Prostate gland (tissue), 2 donors: ENCODE measurements at regions not wholly inside any gene's neighbourhood (a gene's known extent, or its start where the extent isn't known, plus 50 kb on each side); places are given as distances from the start of the nearest gene placed in this dataset.

Source experiments
- DNase-seq: peaks from one replicate; pipeline ENCODE4 v3.0.0-alpha.2; 2019; ENCODE audit warnings: low spot score
- H3K27ac ChIP-seq, 2 donors: fragments of 200-600 bp; sonication (generic); 2 replicates each; pipeline ENCODE4 v1.5.1; 2017 to 2019
- H3K27me3 ChIP-seq: fragments of 200-600 bp; sonication (generic); replicated peaks from 2 replicates; pipeline ENCODE4 v1.5.1; 2019; ENCODE audit not compliant: insufficient read depth
- H3K36me3 ChIP-seq, 2 donors: fragments of 200-600 bp; sonication (generic); 1 replicate in 1 of 2; 2 replicates in 1 of 2; pipeline versions ENCODE4 v1.5.1 to v1.8.1; 2017 to 2019
- H3K4me1 ChIP-seq: fragments of 200-600 bp; sonication (generic); replicated peaks from 2 replicates; pipeline ENCODE4 v1.5.1; 2019
- H3K4me3 ChIP-seq, 2 donors: fragments of 200-600 bp; sonication (generic); 2 replicates each; pipeline ENCODE4 v1.5.1; 2017 to 2019
- H3K9me3 ChIP-seq: fragments of 200-600 bp; sonication (generic); 2 replicates; pipeline ENCODE4 v1.5.1; 2017
- CTCF ChIP-seq, 4 experiments: fragments of 200-600 bp in 2 of 4; fragments of 450-650 bp in 2 of 4; sonication (generic) in 2 of 4; IDR thresholded peaks; 1 replicate in 3 of 4; 2 replicates in 1 of 4; pipeline ENCODE4 v1.5.1; 2016 to 2019; ENCODE audit warnings: antibody characterized with exemption in 4 of 4, mild to moderate bottlenecking in 2 of 4, moderate library complexity in 2 of 4
- POLR2A ChIP-seq: fragments of 450-650 bp; IDR thresholded peaks from one replicate; pipeline ENCODE4 v1.6.1; 2016; ENCODE audit warnings: antibody characterized with exemption, mild to moderate bottlenecking
- POLR2AphosphoS5 ChIP-seq: sonication (generic); formaldehyde crosslinking; IDR thresholded peaks from one replicate; pipeline ENCODE4 v1.6.1; 2017; ENCODE audit warnings: antibody characterized with exemption
- WGBS: methylation state at CpG from one replicate; pipeline ENCODE4 v1.1.5; 2018; 5-methylcytosine and 5-hydroxymethylcytosine counted together
- intact Hi-C: fragments of 100-400 bp; cut with DNase I; formaldehyde crosslinking; loops from one replicate; pipeline ENCODE4 v1.14.2; 2022

GRCh38 chr12:14111230-14111865, 129.9 kb upstream of the GRIN2B start:
- Histone ChIP-seq H3K9me3 (no peaks in the 10 kb centered on the region), H3K27ac (no peak overlapping the region), H3K4me3 (no peak overlapping the region), H3K36me3 (no peaks in the 10 kb centered on the region), H3K4me1 (no peaks in the 10 kb centered on the region), H3K27me3 (no peaks in the 10 kb centered on the region)
- TF ChIP-seq CTCF (IDR thresholded peaks at IDR 0.05): no peak
- TF ChIP-seq POLR2A: no peak
- TF ChIP-seq POLR2AphosphoS5: no peak
- intact Hi-C loops: no loop called here
- DNase-seq: no peak
- 31% methylated on average over 9 of the region's 9 CpGs for WGBS

DNA sequence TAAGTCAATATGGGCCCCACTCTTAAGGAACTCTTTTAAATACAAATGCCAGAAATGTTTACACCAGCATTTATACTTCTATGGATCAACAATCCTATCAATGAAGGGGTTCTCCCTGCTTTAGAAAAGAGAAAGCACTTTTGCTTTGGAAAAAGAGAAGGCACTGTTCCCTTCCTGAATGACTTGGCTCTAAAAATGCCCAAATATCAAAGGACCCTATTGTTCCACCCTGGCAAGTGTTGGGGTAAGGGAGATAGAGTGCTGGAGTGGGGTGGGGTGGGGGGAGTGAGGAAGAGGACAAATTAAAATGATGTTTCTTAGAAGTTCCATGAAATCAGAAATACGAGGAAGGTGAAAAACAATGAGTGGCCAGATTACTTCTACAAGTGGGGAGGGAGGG, 131.6 kb upstream of the GRIN2B start:
- Histone ChIP-seq H3K27me3 (no peaks in the 10 kb centered on the region), H3K27ac (no peak overlapping the region), H3K4me3 (no peak overlapping the region), H3K4me1 (no peaks in the 10 kb centered on the region), H3K36me3 (no peaks in the 10 kb centered on the region), H3K9me3 (no peaks in the 10 kb centered on the region)
- no peak for TF ChIP-seq CTCF (IDR thresholded peaks at IDR 0.05)
- TF ChIP-seq POLR2AphosphoS5: no peak
- TF ChIP-seq POLR2A: no peak
- 20% methylated on average over 1 of the region's 1 CpG for WGBS
- intact Hi-C loops: no loop called here
- no peak for DNase-seq

DNA sequence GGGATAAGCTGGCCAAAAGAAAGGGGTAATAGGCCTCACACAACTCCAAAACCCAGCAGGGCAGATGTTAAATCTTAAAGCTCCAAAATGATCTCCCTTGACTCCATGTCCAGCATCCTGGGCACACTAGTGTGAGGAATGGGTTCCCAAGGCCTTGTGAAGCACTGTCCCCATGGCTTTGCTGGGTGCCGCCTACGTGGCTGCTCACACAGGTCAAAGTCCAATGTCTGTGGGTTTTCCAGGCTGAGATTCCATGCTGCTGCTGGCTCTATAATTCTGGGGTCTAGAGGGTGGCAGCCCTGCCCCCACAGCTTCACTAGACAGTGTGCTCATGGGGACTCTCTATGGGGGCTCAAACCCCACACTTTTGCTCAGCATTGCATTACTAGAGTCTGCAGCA, 145.3 kb upstream of the GRIN2B start:
- WGBS: 93% methylated on average over 2 of the region's 2 CpGs
- no peak for DNase-seq
- H3K36me3 ChIP-seq: no peaks in the 10 kb centered on the region
- no peaks in the 10 kb centered on the region for H3K9me3 ChIP-seq
- no peak overlapping the region for H3K27ac ChIP-seq
- intact Hi-C loops: no loop called here
- no peaks in the 10 kb centered on the region for H3K27me3 ChIP-seq
- no peaks in the 10 kb centered on the region for H3K4me1 ChIP-seq
- TF ChIP-seq CTCF (IDR thresholded peaks at IDR 0.05) (no peak), POLR2A (no peak), POLR2AphosphoS5 (no peak)
- no peak overlapping the region for H3K4me3 ChIP-seq

DNA sequence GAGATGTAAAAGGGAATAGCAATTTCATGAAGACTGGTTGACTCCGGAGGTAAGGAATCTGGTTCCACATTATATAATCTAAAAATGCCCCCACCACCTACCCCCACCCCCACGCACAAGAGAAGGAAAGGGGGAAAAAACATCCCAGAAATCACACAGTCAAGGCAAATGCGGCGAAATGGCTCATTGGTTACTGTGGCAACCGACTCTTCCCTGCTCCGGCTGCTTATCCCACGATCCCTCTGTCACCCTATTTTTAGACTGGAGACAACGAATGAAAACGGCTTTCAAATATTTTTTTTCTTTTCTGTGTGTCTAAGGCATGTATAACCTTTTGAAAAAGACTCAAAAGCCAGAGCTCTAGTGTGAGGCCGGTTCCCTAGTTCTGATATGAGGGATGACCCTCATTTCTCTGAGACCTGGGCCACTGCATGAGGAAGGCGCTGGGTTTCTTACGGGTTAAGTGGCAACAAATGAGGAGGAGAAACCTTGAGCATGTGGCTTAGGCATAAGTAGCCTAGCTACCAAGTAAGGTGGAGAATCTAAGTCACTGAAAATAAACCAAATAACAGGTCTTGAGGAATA, 148.3 kb upstream of the GRIN2B start:
- Histone ChIP-seq H3K4me1 (no peaks in the 10 kb centered on the region), H3K27me3 (no peaks in the 10 kb centered on the region), H3K27ac (no peak overlapping the region), H3K36me3 (no peaks in the 10 kb centered on the region), H3K9me3 (no peaks in the 10 kb centered on the region), H3K4me3 (no peak overlapping the region)
- DNase-seq: no peak
- TF ChIP-seq POLR2A (no peak), CTCF (IDR thresholded peaks at IDR 0.05) (no peak), POLR2AphosphoS5 (no peak)
- intact Hi-C loops: no loop called here
- 81% methylated on average over 12 of the region's 12 CpGs for WGBS

DNA sequence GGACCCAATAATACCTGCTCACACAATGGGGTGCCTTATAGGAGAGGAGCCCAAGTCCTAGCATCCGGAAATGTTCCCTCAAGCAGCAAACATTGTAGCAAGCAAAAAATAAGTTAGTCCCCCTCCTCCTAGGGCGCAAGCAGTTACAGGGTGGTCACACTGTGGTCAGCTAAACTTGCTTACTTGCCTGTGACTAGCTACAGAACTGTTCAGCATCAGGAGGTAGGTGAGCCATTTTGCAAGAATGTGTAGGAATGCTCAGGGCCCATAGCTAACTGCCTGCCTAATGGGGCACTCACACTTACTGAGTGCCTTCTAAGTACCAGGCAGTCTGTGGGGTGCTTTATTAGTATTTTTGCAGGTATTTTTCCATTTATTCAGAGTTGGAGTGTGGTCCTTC, 154.6 kb upstream of the GRIN2B start:
- H3K9me3 ChIP-seq: no peaks in the 10 kb centered on the region
- H3K36me3 ChIP-seq: no peaks in the 10 kb centered on the region
- 97% methylated on average over 2 of the region's 2 CpGs for WGBS
- H3K4me1 ChIP-seq: no peaks in the 10 kb centered on the region
- TF ChIP-seq POLR2A: no peak
- TF ChIP-seq CTCF (IDR thresholded peaks at IDR 0.05): no peak
- no peak for TF ChIP-seq POLR2AphosphoS5
- no peak for DNase-seq
- no peak overlapping the region for H3K27ac ChIP-seq
- peaks cover 2% of the 10 kb centered on the region for H3K27me3 ChIP-seq
- H3K4me3 ChIP-seq: no peak overlapping the region
- intact Hi-C loops: no loop called here
